Activated naive CD4-positive, alpha-beta T cell treated with anti-CD3 and anti-CD28 coated beads, Interleukin-2, amount 10 ng/mL, durations not matched to agents 7 days and 5 days (primary cell): ENCODE measurements at regions not wholly inside any gene's neighbourhood (a gene's known extent, or its start where the extent isn't known, plus 50 kb on each side); places are given as distances from the start of the nearest gene placed in this dataset.
"Not testable (repeated sequence)": the region's sequence is repeated elsewhere in the genome, so short reads cannot be mapped to it uniquely, and the experiment has no call there.

ENCODE experiments used
- CTCF ChIA-PET: fragments of 350-600 bp; sonication (Branson Sonifier 250); formaldehyde crosslinking; loops from one replicate; lab custom pipeline; 2021; ENCODE audit warnings: antibody characterized with exemption; lab: Charles Lee
- DNase-seq: peaks from one replicate; pipeline ENCODE4 v3.0.0-alpha.2; 2020
- H3K27ac Mint-ChIP-seq: one replicate; pipeline ENCODE4 v1.8.0; 2021; ENCODE audit warnings: mild to moderate bottlenecking, moderate library complexity, mixed read lengths
- H3K27me3 Mint-ChIP-seq: one replicate; pipeline ENCODE4 v1.8.0; 2021; ENCODE audit warnings: mild to moderate bottlenecking, mixed read lengths
- H3K36me3 Mint-ChIP-seq: one replicate; pipeline ENCODE4 v1.8.0; 2021; ENCODE audit warnings: mixed read lengths
- H3K4me1 Mint-ChIP-seq: one replicate; pipeline ENCODE4 v1.8.0; 2021; ENCODE audit warnings: mixed read lengths
- H3K4me3 Mint-ChIP-seq: one replicate; pipeline ENCODE4 v1.8.0; 2021; ENCODE audit warnings: mild to moderate bottlenecking, moderate library complexity, mixed read lengths
- H3K9me3 Mint-ChIP-seq: one replicate; pipeline ENCODE4 v1.8.0; 2021; ENCODE audit warnings: mixed read lengths

DNA sequence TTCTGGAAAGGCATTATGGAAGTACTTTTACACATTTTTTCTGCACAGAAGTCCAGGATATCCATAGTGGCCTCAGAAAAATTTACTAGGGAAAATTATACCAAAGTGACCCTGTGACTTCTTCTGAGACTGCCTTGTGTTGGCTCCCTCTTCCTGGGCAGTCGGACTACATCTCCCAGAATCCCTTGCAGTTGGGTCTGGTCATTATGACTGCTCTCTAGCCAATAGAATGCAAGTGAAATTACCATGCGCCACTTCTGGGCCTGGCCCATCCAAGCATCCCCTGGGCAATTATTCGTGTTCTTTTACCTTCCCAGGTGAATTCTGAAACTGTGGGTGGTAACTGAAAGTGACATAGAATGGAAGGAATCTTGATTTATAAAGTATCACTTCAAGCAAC is 430.9 kb downstream of the ACTR3B start:
- no peaks in the 10 kb centered on the region for H3K27me3 Mint-ChIP-seq

GRCh38 chr7:153190986-153191385 is 431.4 kb downstream of the ACTR3B start:
- Mint-ChIP-seq H3K27ac (no peak overlapping the region), H3K4me1 (no peaks in the 10 kb centered on the region), H3K4me3 (no peak overlapping the region), H3K36me3 (no peaks in the 10 kb centered on the region), H3K9me3 (peaks cover 2% of the 10 kb centered on the region), H3K27me3 (no peaks in the 10 kb centered on the region)
- no peak for DNase-seq
- CTCF ChIA-PET: no interaction called here

More for the DNA sequence above, 430.9 kb downstream of the ACTR3B start:
- DNase-seq: no peak
- CTCF ChIA-PET: no interaction called here
- Mint-ChIP-seq H3K4me3 (no peak overlapping the region), H3K27ac (no peak overlapping the region), H3K9me3 (peaks cover 2% of the 10 kb centered on the region), H3K4me1 (no peaks in the 10 kb centered on the region), H3K36me3 (no peaks in the 10 kb centered on the region)

DNA sequence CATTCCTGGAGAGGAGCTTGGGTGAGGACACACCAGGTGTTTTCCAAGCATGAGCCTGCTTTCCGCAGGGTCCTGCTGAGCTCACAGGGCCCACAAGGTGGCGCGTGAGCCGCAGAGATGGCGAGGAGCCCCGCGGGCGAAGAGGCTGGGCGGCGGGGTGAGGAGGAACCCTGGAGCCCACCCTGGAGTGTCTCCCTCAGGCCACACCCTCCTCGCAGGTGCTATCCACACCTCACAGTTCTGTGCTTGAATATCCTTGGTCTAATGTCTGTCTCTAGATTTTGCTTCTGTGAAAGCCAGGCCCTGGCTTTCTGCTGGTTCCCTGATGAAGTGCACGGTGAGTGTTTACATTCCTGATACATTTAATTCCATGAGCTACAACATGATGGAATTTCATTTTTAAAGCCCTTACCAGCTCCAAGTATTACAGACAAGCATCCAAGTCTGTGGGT is 433.6 kb downstream of the ACTR3B start:
- CTCF ChIA-PET: interaction anchor here (0.6 kb wide), 1 partner anchor 347 kb away, joined by 4 read pairs; no protein-coding TSS in a partner anchor
- no peak for DNase-seq
- peaks cover 2% of the 10 kb centered on the region for H3K9me3 Mint-ChIP-seq

GRCh38 chr7:153217032-153217431 is 457.5 kb downstream of the ACTR3B start:
- Mint-ChIP-seq H3K4me1 (no peaks in the 10 kb centered on the region), H3K36me3 (no peaks in the 10 kb centered on the region), H3K4me3 (no peak overlapping the region), H3K27ac (no peak overlapping the region), H3K9me3 (peaks cover 38% of the 10 kb centered on the region), H3K27me3 (no peaks in the 10 kb centered on the region)
- DNase-seq: no peak
- CTCF ChIA-PET: no interaction called here

More for the DNA sequence above, 433.6 kb downstream of the ACTR3B start:
- H3K27ac Mint-ChIP-seq: no peak overlapping the region
- no peaks in the 10 kb centered on the region for H3K27me3 Mint-ChIP-seq
- H3K4me1 Mint-ChIP-seq: no peaks in the 10 kb centered on the region
- no peaks in the 10 kb centered on the region for H3K36me3 Mint-ChIP-seq
- no peak overlapping the region for H3K4me3 Mint-ChIP-seq

GRCh38 chr7:153224890-153225289 is 465.3 kb downstream of the ACTR3B start:
- no peak overlapping the region for H3K4me3 Mint-ChIP-seq
- H3K36me3 Mint-ChIP-seq: no peaks in the 10 kb centered on the region
- H3K9me3 Mint-ChIP-seq: peaks cover 15% of the 10 kb centered on the region
- CTCF ChIA-PET: no interaction called here
- no peak for DNase-seq
- no peaks in the 10 kb centered on the region for H3K27me3 Mint-ChIP-seq
- H3K4me1 Mint-ChIP-seq: no peaks in the 10 kb centered on the region
- no peak overlapping the region for H3K27ac Mint-ChIP-seq

DNA sequence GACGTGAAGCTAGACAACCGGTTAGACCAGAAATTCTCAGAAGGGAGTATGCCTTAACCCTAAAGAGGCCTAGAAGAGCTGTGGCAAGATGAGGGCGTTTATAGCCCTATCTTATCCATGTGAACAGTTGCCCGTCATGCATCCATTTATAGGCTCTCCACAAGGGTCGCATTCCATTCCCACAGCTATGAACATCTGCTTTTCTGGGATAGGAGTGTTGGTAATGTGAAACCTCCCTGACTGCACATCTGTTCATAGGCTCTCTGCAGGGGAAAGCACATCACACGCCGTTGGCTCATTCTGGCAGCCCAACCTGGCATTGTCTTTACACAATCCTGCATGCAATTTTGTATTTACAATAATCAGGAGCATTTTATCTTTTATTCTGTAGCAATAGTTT is 485.6 kb downstream of the ACTR3B start:
- H3K36me3 Mint-ChIP-seq, H3K4me3 Mint-ChIP-seq, H3K27me3 Mint-ChIP-seq, H3K9me3 Mint-ChIP-seq, H3K4me1 Mint-ChIP-seq, DNase-seq, H3K27ac Mint-ChIP-seq: not testable (repeated sequence)
- CTCF ChIA-PET: interaction anchor here (0.6 kb wide), 1 partner anchor 17 kb away, joined by 3 read pairs; no protein-coding TSS in a partner anchor

DNA sequence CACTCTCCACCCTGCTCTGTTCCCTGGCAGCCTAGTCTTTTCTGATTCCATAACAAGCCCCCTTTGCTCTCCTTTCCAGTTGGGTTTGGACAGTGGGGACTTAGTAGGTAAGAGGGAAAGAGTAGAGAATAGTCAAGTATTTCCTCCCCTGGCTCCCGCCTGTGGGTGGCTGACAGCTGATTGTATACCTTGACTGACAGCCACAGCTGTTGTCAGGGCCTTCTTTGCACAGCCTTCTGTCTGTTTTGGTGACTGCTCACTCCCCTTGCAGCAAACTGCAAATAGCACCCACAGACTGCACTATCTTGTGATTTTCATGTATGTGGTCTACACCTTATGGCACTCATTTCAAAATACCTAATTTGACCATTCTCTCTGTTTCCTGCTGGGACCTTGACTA is 486.3 kb downstream of the ACTR3B start:
- no peaks in the 10 kb centered on the region for H3K36me3 Mint-ChIP-seq
- CTCF ChIA-PET: interaction anchor here (0.6 kb wide), 1 partner anchor 17 kb away, joined by 3 read pairs; no protein-coding TSS in a partner anchor
- H3K27me3 Mint-ChIP-seq: no peaks in the 10 kb centered on the region

GRCh38 chr7:153247926-153248325 is 488.4 kb downstream of the ACTR3B start:
- Mint-ChIP-seq H3K36me3 (no peaks in the 10 kb centered on the region), H3K9me3 (peaks cover 11% of the 10 kb centered on the region), H3K27me3 (no peaks in the 10 kb centered on the region), H3K27ac (no peak overlapping the region), H3K4me1 (no peaks in the 10 kb centered on the region), H3K4me3 (no peak overlapping the region)
- CTCF ChIA-PET: no interaction called here
- DNase-seq: no peak

More for the DNA sequence above, 486.3 kb downstream of the ACTR3B start:
- H3K4me1 Mint-ChIP-seq: no peaks in the 10 kb centered on the region
- no peak for DNase-seq
- H3K4me3 Mint-ChIP-seq: no peak overlapping the region
- no peak overlapping the region for H3K27ac Mint-ChIP-seq
- H3K9me3 Mint-ChIP-seq: peaks cover 8% of the 10 kb centered on the region

DNA sequence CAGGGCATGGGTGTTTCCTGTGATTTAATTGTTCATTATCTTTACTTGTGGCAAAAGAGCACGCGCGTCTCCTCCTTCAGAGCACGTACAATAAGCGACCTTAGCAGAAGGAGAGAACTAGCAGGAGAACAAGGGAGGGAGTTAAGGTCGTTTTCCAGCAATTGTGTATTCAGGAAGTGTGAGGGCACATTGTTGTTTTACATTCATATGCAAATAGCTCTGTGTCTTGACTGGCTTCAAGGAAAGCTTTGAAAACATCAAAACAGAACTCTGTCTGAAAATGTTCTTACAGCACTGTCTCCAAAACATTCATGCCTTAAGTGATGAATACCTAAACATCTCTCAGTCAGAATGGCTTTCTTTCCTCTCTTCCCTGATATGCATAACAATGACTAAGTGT is 499.1 kb downstream of the ACTR3B start:
- no peaks in the 10 kb centered on the region for H3K4me1 Mint-ChIP-seq
- no peak overlapping the region for H3K4me3 Mint-ChIP-seq
- no peak for DNase-seq
- H3K27ac Mint-ChIP-seq: no peak overlapping the region
- no peaks in the 10 kb centered on the region for H3K36me3 Mint-ChIP-seq
- no peaks in the 10 kb centered on the region for H3K27me3 Mint-ChIP-seq
- peaks cover 3% of the 10 kb centered on the region for H3K9me3 Mint-ChIP-seq
- CTCF ChIA-PET: no interaction called here

DNA sequence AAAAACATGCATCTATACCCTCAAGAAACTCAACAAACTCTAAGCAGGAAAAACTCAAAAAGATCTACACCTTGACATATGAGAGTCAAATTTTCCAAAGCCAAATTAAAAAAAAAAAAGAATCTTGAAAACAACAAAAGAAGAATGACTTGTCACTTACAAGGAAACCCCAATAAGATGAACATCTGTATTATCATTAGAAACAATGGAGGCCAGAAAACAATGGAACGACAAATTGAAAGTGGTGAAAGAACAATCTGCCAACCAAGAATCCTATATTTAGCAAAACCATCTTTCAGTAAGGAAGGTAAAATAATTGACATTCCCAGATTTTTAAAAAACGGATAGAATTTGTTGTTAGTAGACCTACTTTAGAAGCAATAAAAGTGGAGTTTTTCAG is 516.8 kb downstream of the ACTR3B start:
- DNase-seq: no peak
- CTCF ChIA-PET: no interaction called here
- Mint-ChIP-seq H3K9me3 (peaks cover 14% of the 10 kb centered on the region), H3K36me3 (no peaks in the 10 kb centered on the region), H3K27me3 (no peaks in the 10 kb centered on the region), H3K4me1 (no peaks in the 10 kb centered on the region), H3K27ac (no peak overlapping the region), H3K4me3 (no peak overlapping the region)

DNA sequence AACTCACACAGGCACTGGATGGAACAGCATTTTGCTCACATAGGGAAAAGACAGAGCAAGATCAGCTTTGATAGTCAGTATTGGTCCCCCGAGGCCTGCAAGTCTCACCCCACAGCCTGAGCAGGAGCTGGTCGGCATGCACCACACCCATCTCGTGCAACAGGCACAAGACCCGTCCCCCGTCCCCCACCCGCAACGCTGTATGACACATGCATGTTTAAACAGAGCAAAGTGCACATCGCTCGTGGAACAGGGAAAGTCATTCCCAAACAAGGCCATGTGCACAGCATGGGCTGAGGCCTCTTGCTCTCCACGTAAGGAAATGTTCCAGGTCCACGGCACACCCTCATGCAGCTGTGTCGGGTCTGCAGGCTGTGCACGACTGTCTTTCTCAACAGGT is 527.2 kb downstream of the ACTR3B start:
- Mint-ChIP-seq H3K4me1 (no peaks in the 10 kb centered on the region), H3K4me3 (no peak overlapping the region), H3K9me3 (peaks cover 8% of the 10 kb centered on the region), H3K27me3 (no peaks in the 10 kb centered on the region), H3K36me3 (no peaks in the 10 kb centered on the region), H3K27ac (no peak overlapping the region)
- CTCF ChIA-PET: no interaction called here
- DNase-seq: no peak

- CTCF ChIA-PET: no interaction called here
- Mint-ChIP-seq H3K4me1 (no peaks in the 10 kb centered on the region), H3K4me3 (no peak overlapping the region), H3K36me3 (no peaks in the 10 kb centered on the region), H3K27me3 (no peaks in the 10 kb centered on the region), H3K27ac (no peak overlapping the region), H3K9me3 (peaks cover under 1% of the 10 kb centered on the region)
- no peak for DNase-seq
Observed at GRCh38 chr7:153290066-153290465, 530.5 kb downstream of the ACTR3B start.

GRCh38 chr7:153297141-153297540 is 537.6 kb downstream of the ACTR3B start:
- H3K36me3 Mint-ChIP-seq: no peaks in the 10 kb centered on the region
- no peaks in the 10 kb centered on the region for H3K4me1 Mint-ChIP-seq
- DNase-seq: no peak
- no peak overlapping the region for H3K27ac Mint-ChIP-seq
- H3K9me3 Mint-ChIP-seq: peaks cover 16% of the 10 kb centered on the region
- H3K4me3 Mint-ChIP-seq: no peak overlapping the region
- no peaks in the 10 kb centered on the region for H3K27me3 Mint-ChIP-seq
- CTCF ChIA-PET: no interaction called here

DNA sequence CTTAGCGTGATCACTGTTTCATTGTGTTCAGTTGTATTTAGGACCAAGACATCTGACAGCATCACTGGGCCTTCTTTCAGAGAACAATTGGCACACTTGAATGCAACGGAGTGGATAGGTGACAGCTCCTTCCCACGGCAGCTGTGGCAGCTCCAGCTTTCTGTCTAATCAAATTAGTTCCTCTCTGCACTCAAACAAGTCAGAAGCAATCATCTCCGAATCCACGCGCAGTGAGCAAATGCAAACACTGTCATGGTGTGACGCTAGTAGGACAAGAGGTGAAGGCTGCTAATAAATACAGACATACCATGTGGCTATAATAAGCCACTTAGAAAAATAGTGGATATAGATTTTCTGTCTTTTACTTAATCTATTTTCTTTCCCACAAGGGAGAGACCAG is 542.4 kb downstream of the ACTR3B start:
- Mint-ChIP-seq H3K9me3 (peaks cover 28% of the 10 kb centered on the region), H3K27me3 (no peaks in the 10 kb centered on the region), H3K36me3 (no peaks in the 10 kb centered on the region), H3K27ac (no peak overlapping the region), H3K4me3 (no peak overlapping the region), H3K4me1 (no peaks in the 10 kb centered on the region)
- no peak for DNase-seq
- CTCF ChIA-PET: no interaction called here

DNA sequence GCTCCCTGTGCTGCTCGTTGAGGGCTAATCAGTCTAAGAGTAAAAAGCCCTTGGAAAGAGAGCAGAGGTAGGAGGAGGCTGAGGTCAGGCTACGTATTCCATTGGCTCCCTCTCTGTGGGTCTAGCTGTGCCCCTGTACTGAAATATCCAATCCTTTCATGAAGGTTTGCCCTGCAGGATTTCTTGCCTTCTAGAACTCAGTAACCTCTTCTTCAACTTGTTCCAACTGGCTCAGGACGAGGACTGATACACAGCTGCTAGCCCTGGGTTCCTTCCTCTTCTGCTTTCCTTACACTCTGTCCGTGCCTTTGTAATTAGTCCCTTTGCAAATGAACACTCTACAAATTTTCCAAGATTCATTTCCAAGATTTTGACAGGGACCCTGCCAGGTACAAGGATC is 560.5 kb downstream of the ACTR3B start:
- Mint-ChIP-seq H3K27me3 (no peaks in the 10 kb centered on the region), H3K4me1 (no peaks in the 10 kb centered on the region), H3K27ac (no peak overlapping the region), H3K36me3 (no peaks in the 10 kb centered on the region), H3K9me3 (peaks cover 26% of the 10 kb centered on the region), H3K4me3 (no peak overlapping the region)
- CTCF ChIA-PET: no interaction called here
- DNase-seq: no peak

- peaks cover 26% of the 10 kb centered on the region for H3K9me3 Mint-ChIP-seq
Observed at GRCh38 chr7:153320681-153321080, 561.1 kb downstream of the ACTR3B start.

More at GRCh38 chr7:153320681-153321080, 561.1 kb downstream of the ACTR3B start:
- CTCF ChIA-PET: no interaction called here
- H3K36me3 Mint-ChIP-seq: no peaks in the 10 kb centered on the region
- H3K27me3 Mint-ChIP-seq: no peaks in the 10 kb centered on the region
- DNase-seq: no peak
- H3K27ac Mint-ChIP-seq: no peak overlapping the region
- H3K4me3 Mint-ChIP-seq: no peak overlapping the region
- H3K4me1 Mint-ChIP-seq: no peaks in the 10 kb centered on the region
